Ovary (tissue), 3 donors: ENCODE measurements at regions not wholly inside any gene's neighbourhood (a gene's known extent, or its start where the extent isn't known, plus 50 kb on each side); places are given as distances from the start of the nearest gene placed in this dataset.

Experiments used
- CTCF ChIP-seq, 3 donors: fragments of 450-650 bp in 2 of 3; fragments of 200-600 bp in 1 of 3; IDR thresholded peaks; one replicate each; pipeline versions ENCODE4 v1.5.1 to v1.8.0; 2016 to 2022; ENCODE audit warnings: antibody characterized with exemption in 3 of 3, mild to moderate bottlenecking in 1 of 3
- POLR2A ChIP-seq: fragments of 450-650 bp; IDR thresholded peaks from one replicate; pipeline ENCODE4 v1.6.1; 2017; ENCODE audit warnings: antibody characterized with exemption, mild to moderate bottlenecking, moderate library complexity
- donor health status: DM: no; HTN: no; CAD: no.

DNA sequence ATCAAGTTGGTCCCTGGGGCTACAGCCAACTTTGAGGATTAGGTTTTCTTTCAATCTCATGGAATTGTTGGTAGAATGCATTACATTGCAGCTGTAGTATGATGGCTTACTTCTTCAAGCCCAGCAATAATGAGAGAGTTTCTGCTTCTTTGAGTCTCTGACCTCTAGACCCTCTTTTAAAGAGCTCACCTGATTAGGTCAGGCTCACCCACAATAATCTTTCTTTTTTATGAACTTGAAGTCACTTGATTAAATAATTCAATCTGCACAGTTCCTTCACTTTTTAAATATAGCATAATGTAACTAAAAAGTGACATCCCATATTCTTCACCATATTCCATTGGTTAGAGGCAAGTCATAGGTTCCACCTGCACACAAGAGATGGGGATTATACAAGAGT lies 547.5 kb upstream of the CT83 start:
- TF ChIP-seq CTCF (IDR thresholded peaks at IDR 0.05) (no peak), POLR2A (no peak)
